NCI-H226 (cell line): ENCODE measurements at regions not wholly inside any gene's neighbourhood (a gene's known extent, or its start where the extent isn't known, plus 50 kb on each side); places are given as distances from the start of the nearest gene placed in this dataset.
A peak's percentile ranks its signal among the peaks of the same experiment; 100 is the strongest.

ENCODE experiments used
- DNase-seq: peaks from one replicate; pipeline ENCODE4 v3.0.0-alpha.2; 2015

DNA sequence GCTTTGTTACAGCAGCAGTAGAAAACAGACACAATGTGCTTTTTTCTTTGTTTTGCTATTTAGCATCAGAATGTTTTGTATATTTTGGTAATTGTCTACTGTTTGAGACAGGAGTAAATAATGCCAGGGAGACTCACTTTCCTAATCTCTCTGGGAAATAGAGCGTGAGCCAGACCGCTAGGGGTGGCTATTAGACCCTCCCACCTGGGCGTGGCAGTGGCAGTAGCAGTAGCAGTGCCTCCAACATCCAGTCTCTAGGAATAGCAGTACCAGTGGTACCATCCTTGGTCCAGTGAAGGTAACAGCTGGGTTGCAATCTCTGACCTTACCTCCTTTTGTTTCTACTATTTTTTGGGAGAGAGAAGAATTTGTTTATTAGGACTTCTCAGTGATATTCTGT, 165.7 kb upstream of the MAGI2 start:
- no peak for DNase-seq

- DNase-seq = no peak
These were observed 162.6 kb upstream of the MAGI2 start for GRCh38 chr7:79615871-79616640.

- no peak for DNase-seq
These were observed 162.0 kb upstream of the MAGI2 start for GRCh38 chr7:79615466-79615865.

- no peak for DNase-seq
These were observed 159.4 kb upstream of the MAGI2 start for GRCh38 chr7:79612903-79613302.

- no peak for DNase-seq
These were observed 158.6 kb upstream of the MAGI2 start for GRCh38 chr7:79612022-79612421.

- no peak for DNase-seq
These were observed 157.4 kb upstream of the MAGI2 start for GRCh38 chr7:79610748-79611304.

- peak; percentile 37 for DNase-seq
These were observed 156.8 kb upstream of the MAGI2 start for GRCh38 chr7:79610313-79610712.

DNA sequence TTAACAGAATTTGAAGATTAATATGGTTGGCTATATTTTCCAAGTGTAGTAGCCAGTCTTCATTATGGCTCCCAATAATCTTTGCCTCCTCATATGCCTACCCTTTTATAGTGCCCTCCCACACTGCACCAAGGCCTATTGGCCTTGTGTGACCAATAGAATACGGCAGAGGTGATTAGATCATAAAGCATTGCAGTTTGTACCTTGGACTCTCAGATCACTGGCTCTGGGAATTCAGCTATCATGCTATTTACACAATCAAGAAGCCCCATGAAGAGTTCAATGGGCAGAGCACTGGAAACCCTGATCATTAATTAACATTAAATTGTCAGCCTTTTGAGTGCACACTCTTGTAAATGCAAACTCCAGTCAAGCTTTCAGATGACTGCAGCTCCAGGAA, 154.5 kb upstream of the MAGI2 start:
- DNase-seq = no peak

GRCh38 chr7:79604841-79605240, 151.4 kb upstream of the MAGI2 start:
- no peak for DNase-seq

- DNase-seq = no peak
These were observed 144.9 kb upstream of the MAGI2 start for GRCh38 chr7:79598351-79598750.

- DNase-seq = peak; percentile 7
These were observed 141.2 kb upstream of the MAGI2 start for GRCh38 chr7:79594671-79595070.

DNA sequence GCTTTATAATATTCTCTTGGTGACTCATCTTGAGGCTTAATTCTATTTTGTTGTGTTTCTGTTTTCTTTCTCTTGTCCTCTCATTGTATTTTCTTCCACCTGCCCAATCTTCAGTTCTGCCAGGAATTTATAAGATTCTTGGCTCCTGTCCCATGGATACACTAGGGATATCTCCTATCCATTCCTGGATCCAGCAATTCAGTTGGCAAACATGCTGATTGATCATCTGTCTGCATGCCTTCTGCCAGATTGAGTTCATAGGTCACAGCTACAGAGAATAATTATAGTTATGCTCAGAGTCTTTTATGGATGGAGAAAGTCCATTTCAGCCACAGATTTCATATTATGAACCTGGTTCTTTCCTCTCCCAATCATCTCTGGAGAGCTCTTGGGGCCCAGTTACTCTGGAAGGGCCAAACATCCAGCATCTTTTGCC, 140.4 kb upstream of the MAGI2 start:
- peak; percentile 67 for DNase-seq

GRCh38 chr7:79590916-79591623, 137.6 kb upstream of the MAGI2 start:
- DNase-seq = no peak

GRCh38 chr7:79590391-79590790, 136.9 kb upstream of the MAGI2 start:
- no peak for DNase-seq

DNA sequence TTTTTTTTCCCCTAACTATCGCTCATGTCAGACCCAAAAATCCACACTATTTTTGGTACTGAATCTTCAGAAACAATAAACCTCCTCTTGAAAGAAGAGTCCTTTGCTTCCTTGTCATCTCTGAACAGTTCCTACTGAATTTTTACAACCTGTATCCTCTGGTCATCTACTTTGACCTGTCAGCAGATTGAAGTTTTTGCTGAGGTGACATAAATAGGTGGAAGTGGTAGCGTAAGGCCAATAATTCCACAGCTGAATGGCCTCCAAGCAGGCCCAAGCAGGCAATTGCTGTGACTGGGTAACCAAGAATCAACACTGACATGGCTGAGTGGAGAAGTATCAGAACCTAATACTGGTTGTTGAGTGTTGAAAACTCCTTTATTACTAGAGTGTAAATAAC, 117.4 kb upstream of the MAGI2 start:
- no peak for DNase-seq

DNA sequence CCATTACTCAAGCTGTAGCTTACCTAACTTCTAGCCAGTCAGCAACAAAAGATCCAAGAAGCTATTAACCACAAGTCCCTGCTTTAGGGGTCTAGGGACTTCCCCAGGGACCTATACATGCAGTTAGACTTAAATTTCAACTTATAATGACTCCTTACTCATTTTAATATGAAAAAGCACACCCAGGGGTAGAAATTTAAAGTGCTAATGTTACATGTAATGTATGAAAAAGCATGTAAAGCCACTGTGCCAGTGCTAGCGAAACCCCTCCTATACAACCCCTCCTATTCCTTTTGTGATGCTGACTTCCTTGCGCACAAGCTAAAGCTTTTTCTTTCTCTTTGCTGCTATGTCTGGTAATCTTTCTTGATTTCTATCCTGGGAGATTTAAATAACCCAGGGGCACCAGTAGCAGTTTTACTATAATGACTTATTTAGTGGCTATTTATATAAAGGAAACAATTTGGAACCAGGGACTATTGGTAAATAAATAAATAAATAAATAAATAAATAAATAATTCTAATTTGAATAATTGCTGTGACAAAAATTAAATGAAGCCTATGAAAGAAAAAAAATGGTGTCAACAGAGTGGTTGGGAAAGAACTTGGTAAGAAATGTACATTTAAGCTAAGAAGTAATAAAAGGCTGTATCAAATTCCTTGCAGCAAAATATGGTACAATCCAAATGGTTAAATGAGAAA, 110.5 kb upstream of the MAGI2 start:
- no peak for DNase-seq

GRCh38 chr7:79555571-79555970, 102.1 kb upstream of the MAGI2 start:
- DNase-seq = peak; percentile 63

DNA sequence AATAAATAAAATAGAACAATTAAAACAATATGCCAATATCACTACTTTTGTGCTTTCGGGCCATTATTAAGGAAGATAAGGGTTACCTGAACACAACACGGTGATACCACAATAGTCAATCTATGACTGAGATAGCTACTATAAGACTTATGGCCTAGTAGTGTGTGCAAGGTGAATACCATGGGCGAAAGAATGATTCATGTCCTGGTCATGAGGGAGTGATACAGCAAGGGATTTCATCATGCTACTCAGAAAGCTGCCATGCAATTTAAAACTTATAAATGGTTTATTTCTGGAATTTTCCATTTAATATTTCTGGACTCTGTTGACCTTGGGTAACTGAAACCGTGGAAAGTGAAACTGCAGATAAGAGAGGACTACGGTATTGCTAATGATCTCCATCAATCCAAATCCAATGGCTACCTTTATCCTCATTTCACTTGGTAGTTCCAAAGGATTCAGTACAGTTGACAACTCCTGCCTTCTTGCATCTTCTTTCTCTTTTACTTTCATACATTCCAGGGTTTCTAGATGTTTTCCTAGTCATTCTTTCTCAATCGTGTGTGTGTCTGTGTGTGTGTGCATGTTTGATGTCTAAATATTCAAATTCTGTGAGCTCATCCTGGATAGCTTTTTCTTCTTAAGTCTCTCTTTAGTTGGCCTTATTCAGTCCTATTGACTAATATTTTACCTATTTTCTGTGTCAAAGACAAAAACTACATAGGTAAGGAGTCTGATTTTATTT, 100.5 kb upstream of the MAGI2 start:
- DNase-seq = peak; percentile 77

DNA sequence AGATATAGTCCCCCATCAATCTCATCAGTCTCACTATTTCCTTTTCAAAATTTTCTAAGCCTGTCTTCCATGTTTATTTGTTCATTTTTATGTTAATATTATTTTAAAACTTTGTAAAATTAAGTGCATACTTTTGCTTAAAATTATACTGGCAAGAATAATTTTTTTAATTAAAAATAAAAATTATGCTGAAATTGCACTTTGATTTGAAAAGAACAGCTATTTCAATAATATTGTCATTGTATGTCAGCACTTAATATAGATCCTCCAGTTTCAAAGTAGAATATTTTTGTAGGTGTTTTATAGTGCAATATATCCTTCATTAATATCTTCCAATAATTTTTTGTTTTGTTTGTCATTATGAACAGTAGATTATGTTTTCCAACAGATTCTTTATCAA, 99.0 kb upstream of the MAGI2 start:
- DNase-seq = no peak

DNA sequence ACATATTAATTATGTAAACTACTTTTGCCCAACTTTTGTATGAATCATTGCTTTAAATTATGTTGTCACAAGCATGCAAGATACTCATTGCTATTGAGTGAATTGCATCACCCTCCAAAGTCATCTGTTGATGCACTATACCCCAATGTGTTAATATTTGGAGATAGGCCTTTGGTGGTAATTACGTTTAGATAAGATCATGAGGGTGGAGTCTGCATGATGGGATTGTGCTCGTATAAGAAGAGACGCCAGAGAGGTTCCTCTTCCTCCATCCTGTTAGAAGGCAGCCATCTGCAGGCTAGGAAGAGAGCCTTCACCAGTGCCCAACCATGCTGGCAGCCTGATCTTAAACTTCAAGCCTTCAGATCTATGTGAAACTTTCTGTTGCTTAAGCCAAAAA, 95.3 kb upstream of the MAGI2 start:
- DNase-seq = no peak

DNA sequence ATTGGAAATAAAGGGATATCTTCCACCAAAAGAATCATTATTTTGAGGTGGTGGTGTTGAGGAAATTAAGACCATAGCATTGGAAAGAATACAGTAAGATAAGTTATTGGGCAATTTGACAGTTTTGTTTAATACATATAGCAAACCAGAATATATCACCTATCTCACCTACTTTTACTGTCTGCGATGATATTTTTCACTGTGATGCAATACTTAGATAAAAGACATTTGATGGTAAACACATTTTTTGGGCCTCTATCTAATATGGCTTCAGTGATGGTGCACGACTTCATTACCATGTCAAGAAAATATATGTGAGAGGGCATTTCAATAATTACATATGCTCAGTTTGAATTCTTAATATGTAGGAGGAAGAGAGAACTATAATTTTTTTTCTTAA, 93.7 kb upstream of the MAGI2 start:
- no peak for DNase-seq

DNA sequence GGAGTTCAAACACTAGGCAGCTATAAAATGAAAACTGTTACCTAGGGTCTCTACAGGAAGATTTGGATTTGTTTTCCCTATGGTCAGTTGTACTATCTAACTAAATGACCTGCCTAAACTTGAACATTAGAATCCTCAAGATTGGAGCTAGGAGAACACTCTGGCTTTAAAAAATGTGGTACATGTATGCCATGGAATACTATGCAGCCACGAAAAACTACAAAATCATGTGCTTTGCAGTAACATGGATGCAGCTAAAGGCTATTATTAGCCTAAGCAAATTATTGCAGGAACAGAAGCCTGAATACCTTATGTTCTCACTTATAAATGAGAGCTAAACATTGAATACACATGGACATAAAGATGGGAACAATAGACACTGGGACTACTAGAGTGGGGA, 87.1 kb upstream of the MAGI2 start:
- no peak for DNase-seq

DNA sequence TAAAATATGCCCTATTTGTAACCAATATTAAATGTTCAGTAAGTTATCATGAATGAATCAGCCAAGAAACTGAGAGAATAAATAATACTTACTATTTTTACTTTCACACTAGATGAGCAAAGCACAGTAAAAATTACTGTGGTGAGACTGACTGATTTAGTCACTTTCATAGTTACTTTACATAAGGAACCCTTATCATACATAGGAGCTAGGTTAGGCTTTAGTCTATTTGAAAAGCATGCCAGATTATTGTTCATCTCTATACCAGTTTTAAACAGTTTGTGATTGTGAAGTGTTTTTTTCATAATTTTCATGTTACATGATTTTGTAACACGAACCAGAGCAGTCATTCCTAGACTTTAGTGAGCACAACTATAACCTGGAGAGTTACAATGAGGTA, 80.7 kb upstream of the MAGI2 start:
- DNase-seq = no peak
